Stimulated activated CD4-positive, alpha-beta T cell treated with anti-CD3 and anti-CD28 coated beads, Interleukin-12 subunit alpha, Interleukin-12 subunit beta, amount 100 ng/mL, for 48 hours (primary cell): ENCODE measurements at regions not wholly inside any gene's neighbourhood (a gene's known extent, or its start where the extent isn't known, plus 50 kb on each side); places are given as distances from the start of the nearest gene placed in this dataset.

Experiments
- DNase-seq, 3 donors: peaks; one replicate each; pipeline ENCODE4 v3.0.0-alpha.2; 2020; ENCODE audit warnings: low read depth in 2 of 3, low spot score in 1 of 3

GRCh38 chr3:83882701-83883100 lies 1076.1 kb upstream of the CADM2 start:
- DNase-seq: no peak

GRCh38 chr3:83890039-83890762 lies 1068.6 kb upstream of the CADM2 start:
- no peak for DNase-seq

- DNase-seq: no peak
These were observed 1068.0 kb upstream of the CADM2 start for GRCh38 chr3:83890763-83891135.

GRCh38 chr3:83894223-83894622 lies 1064.6 kb upstream of the CADM2 start:
- DNase-seq: no peak

GRCh38 chr3:83895892-83896291 lies 1062.9 kb upstream of the CADM2 start:
- DNase-seq: no peak

- DNase-seq: no peak
These were observed 1055.8 kb upstream of the CADM2 start for GRCh38 chr3:83902787-83903533.

DNA sequence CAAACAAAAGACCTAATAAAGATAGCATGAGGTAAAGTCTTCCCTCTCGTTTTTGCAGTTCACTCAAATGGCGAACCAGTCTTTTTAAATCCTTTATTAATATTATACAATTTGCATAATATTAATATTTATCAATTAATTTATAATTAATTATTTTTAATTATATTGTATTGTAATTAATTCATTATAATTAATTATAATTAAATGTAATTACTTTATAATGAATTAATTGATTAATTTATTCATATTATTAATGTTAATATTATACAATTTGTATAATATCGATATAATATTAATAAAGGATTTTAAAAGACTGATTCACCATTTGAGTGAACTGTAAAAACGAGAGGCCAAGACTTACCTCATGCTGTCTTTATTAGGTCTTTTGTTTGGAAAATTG lies 1045.4 kb upstream of the CADM2 start:
- DNase-seq: no peak

DNA sequence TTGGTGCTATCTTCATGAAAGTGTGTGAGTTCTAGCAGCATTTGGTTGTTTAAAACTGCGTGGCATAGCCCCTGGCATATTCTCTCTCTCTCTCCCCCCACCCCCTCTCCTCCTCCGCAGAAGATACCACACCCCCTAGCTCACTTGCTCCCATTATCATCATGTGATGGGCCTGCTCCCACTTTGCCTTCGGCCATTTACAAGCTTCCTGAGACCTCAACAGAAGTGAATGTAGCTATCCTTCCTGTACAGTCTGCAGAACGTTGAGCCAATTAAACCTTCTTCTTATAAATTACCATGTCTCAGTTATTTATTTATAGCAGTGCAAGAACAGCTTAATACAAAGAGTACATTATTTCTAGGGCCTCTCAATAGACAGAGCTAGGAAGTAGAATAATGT lies 1032.5 kb upstream of the CADM2 start:
- no peak for DNase-seq

DNA sequence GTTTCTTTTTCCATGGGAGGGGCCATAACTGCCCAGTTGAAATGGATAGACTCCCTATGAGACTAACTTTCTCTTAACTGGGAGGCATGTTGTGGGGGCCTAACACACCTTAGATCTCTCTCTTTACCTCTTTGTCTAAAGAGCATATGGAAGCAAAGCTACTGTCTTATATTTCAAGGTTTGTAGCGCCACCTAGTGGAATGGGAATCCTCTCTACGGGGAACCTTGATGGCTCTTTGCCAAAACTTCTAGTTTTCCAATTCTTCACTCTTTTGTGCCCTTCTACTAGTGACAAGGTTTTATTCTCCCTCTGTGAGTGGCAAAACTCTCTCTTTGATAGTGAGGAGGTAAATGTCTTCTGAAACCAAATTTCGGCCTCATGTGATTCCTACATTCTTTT lies 1030.4 kb upstream of the CADM2 start:
- DNase-seq: peak in 1 of 3 donors; percentile 2

- no peak for DNase-seq
These were observed 1029.9 kb upstream of the CADM2 start for GRCh38 chr3:83928903-83929302.

DNA sequence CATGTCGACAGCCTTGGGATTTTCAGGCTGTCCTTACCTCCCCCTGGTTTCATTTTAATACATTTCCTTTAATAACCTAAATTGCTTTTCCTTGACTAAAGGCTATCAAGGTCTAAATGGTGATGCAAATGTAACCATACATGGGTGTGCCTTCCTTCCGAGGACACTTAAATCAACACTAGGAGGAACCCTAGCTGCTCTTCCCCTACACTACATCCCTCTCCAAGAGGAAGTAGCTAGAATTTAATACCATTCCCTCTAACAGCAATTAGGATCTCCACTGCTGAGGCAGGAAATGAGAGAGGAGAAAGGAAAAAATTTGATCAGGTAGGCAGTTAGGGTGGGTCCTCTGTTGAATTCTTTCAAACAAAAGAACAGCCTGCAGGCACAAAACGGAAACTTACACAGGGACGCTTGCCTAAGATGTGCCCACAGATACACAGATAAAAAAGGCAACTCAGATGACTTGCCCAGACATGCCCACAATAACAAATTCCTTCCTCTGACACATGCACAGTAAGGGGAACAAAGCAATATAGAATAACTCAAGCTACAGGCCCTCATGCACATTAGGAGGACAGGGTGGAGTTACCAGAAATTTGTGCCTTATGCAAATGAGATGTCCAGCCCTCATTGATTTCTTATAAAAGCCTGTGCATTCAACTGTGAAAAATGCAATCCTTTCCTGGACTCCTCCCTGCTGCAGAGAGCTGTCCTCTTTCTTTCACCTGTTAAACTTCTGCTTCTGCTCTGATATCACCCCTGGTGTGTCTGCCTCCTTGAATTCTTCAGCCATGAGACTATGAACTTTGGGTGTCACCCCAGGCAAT lies 1024.4 kb upstream of the CADM2 start:
- DNase-seq: no peak

GRCh38 chr3:83938491-83938890 lies 1020.3 kb upstream of the CADM2 start:
- no peak for DNase-seq

DNA sequence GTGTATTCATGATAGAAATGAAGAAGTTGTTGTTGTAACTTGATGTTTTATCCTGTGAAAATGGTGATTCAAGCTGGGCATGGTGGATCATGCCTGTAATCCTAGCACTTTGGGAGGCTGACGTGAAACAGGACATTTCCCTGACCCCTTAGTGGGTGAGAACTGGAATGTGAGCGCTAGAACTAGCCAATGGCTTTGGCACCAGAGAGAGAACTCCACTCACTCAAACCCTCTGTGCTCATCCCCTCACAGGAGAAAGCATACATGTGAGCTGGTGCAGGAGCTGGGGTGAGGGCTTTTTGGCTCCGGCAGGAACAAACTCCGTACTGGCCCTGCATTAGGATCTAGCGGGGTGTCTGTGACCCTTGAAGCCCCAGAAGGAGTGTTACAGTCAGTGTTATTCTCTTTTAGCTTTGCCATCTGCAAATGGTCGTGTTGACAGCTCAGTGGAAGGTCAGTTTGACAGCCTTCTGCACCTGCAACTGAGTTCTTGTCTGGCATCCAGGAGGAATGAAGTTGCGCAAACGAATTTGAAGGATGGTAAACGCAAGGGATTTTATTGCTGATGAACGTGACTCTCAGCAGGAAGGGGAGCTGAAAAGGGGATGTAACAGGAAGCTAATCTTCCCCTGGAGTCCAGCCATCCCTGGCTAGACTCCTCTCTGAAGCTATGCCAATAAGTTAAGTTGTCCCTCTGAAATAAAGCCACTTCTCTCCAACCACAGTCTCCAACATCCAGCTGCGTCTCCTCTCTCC lies 1016.6 kb upstream of the CADM2 start:
- no peak for DNase-seq

- no peak for DNase-seq
These were observed 1012.7 kb upstream of the CADM2 start for GRCh38 chr3:83946049-83946448.

DNA sequence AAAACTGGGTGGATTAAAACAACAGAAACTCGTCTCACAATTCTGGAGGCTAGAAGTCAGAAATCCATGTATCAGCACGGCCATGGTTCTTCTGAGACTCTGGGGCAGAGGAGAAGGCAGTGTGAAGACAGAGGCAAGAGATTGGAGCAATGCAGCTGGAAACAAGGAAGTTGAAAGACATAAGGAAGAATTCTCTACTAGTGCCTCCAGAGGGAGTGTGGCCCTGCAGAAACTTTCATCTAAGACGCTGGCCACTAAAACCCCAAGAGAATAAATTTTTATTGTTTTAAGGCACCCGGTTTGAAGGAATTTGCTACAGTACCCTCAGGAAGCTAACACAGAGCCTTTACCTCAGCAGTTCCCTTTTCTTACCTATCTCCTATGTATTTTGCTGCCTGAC lies 1012.2 kb upstream of the CADM2 start:
- no peak for DNase-seq

DNA sequence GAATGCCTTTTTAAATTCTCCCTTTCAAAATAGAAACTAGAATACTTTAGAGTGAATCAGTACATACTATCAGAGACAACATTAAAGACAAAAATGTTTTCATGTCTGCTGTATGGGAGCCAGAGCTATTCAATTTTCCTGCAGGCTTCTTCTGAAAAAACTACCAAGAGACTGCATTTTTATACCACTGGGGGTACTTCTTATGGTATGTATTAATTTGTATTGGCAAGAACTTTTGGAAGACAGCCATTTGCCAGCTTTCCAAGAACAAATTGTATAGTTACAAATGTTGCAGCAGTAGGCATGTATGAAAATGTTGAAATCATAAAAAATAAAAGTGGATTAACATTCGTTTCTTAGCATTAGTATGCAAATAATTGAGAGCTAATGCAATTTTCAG lies 1010.0 kb upstream of the CADM2 start:
- DNase-seq: no peak

- DNase-seq: no peak
These were observed 1005.2 kb upstream of the CADM2 start for GRCh38 chr3:83953417-83954089.

- DNase-seq: no peak
These were observed 1002.4 kb upstream of the CADM2 start for GRCh38 chr3:83956431-83956830.

DNA sequence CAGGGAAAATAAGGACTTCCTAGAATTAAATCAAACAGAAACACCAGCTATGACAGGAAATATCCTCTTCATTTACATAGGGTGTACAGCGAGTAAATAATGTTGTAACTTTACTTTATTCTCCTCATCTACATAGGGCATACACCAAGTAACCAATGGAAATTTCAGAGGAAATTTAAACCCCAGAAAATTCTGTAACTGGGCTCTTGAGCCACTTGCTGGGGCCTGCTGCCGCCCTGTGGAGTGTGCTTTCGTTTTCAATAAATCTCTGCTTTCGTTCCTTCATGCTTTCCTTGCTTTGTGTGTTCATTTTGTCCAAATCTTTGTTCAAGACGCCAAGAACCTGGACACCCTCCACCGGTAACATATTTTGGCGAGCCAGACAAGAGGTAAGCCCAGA lies 990.4 kb upstream of the CADM2 start:
- no peak for DNase-seq

DNA sequence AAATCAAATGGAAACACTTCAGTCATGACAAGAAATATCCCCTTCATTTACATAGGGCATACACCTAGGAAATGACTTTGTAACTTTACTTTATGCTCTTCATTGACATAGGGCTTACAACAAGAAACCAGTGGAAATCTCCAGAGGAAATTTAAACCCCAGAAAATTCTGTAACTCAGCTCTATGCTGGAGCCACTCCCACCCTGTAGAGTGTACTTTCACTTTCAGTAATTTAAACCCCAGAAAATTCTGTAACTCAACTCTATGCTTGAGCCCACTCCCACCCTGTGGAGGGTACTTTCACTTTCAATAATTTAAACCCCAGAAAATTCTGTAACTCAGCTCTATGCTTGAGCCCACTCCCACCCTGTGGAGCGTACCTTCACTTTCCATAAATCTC lies 987.1 kb upstream of the CADM2 start:
- no peak for DNase-seq

DNA sequence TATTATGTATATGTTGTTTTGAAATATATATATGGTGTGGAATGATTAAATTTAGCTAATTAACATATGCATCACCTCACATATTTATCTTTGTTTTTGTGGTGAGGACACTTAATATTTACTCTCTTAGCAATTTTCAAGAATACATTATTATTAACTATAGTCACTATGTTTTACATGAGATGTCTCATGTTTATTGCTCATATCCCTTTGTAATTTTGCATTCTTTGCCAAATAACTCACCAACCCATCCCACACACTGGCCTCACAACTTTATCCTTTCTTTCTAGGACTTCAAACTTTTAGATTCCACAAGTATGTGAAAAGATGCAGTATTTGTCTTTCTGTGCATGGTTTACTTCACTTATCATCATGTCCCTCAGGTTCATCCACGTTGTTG lies 950.2 kb upstream of the CADM2 start:
- DNase-seq: no peak
